ENCODE measurements at regions not wholly inside any gene's neighbourhood (a gene's known extent, or its start where the extent isn't known, plus 50 kb on each side); places are given as distances from the start of the nearest gene placed in this dataset.
"Not testable (repeated sequence)": the region's sequence is repeated elsewhere in the genome, so short reads cannot be mapped to it uniquely, and the experiment has no call there.

- no peak for DNase-seq (ENCODE audit: low read depth in 2 of 2)
These were observed 252.2 kb upstream of the PLPP4 start for GRCh38 chr10:120204877-120205276.

- DNase-seq (ENCODE audit: low read depth in 2 of 2): no peak
These were observed 251.5 kb upstream of the PLPP4 start for GRCh38 chr10:120205368-120206018.

DNA sequence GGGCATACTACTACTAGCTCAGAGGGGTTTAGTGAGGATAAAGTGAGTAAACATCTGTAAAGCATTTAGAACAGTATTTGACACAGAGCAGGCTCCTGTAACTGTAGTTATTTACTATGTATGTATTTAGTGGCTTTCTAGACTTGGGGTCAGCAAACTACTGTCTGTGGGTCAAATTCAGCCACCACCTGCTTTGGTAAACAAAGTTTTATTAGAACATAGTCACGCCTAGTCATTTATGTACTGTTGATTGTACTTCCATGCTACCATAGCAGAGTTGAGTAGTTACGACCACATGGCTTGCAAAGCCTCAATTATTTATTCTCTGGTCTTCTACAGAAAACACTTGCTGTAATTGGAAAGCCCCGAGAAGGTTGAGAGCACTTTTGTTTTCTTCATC, 248.5 kb upstream of the PLPP4 start:
- DNase-seq (ENCODE audit: low read depth in 2 of 2): no peak

DNA sequence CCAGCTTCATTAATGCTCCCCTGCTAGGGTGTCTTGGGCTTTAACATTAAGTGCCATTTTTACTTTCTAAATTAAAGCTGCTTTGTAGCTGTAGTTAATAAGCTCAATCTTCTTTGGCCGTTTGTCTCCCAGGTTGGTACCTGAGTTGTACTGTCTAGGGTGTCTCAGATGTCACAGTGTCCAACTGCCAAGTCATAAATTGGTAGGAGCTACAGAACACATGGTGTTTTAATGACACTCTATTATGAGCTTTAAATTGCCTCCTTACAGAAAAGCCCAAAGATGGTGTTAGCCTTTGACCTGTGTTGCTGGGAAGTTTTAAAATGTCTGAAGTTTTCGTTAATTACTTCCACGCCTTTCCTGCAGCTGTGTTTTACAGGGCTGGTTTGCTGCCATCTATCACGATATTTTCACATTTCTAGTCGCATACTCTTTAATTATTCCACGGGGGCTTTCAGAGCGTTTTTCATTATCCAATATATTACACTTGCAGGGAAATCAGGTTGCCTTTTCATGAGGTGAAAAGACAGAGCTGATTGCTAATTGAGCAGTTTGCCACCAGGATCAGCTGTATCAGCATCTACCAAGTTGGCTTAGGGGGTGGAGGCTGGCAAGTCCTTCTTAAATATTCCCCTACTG, 247.8 kb upstream of the PLPP4 start:
- no peak for DNase-seq (ENCODE audit: low read depth in 2 of 2)

DNA sequence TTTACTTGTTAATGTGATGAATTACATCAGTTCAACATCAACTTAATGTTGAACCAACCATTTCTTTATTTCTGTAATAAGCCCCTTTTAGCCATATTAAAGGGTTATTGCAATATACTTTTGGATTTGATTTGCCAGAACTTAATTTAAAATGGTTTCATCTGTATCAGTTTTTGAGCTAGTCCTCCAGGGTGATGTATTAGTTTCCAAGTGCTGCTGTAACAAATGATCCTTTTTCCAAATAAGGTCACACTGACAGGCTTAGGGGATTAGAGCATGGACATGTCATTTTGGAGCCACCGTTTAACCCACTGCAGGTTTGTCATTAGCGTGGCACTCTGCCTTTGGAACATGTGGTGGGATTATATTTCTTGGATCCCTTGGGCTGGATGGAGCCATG, 244.8 kb upstream of the PLPP4 start:
- DNase-seq (ENCODE audit: low read depth in 2 of 2): no peak

- not testable (repeated sequence) for DNase-seq (ENCODE audit: low read depth in 2 of 2)
These were observed 243.7 kb upstream of the PLPP4 start for GRCh38 chr10:120213283-120213682.

DNA sequence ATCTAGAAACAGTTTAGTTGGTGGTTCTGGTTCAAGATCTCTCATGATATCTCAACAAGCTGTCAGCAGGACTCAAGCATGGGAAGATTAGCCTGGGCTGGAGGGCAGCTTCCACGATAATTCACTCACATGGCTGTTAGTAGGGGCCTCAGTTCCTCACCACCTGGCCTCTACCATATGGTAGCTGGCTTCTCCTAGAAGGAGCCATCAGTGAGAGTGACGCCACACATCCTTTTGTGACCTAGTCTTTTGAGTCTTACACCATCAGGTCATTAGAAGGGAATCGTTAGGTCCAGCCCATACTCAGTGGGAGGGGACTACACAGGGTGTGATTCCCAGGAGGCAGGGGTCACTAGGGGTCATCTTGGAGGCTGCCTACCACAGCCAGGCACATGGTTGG, 239.3 kb upstream of the PLPP4 start:
- DNase-seq (ENCODE audit: low read depth in 2 of 2): no peak

DNA sequence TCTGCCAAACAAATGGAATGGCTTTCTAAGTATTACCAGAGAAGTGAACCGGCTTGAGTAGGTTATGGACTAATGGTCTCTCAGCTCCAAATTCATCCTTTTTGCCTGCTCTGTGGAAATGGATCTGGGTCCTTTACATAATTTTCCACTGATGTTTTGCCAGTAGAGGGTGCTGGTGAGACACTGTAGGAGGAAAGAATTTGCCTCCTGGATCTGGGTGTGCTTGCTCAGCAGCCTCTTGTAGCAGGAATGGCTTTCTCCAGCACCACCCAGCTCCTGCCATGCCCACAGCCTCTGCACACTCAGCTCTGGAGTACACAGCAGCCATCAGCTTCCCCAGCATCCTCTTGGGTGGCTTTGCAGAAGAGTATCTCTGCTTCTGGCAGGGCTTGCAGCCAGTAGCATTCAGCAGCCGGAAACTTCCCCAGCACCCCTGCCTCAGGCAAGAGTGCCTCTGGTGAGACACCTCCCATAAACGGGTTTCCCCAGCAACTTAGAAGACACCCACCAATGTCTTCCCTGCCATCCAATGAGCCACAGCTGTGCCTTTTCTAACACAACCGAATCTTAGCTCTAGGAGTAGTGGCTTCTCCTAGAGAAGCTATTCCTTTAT, 235.0 kb upstream of the PLPP4 start:
- no peak for DNase-seq (ENCODE audit: low read depth in 2 of 2)

DNA sequence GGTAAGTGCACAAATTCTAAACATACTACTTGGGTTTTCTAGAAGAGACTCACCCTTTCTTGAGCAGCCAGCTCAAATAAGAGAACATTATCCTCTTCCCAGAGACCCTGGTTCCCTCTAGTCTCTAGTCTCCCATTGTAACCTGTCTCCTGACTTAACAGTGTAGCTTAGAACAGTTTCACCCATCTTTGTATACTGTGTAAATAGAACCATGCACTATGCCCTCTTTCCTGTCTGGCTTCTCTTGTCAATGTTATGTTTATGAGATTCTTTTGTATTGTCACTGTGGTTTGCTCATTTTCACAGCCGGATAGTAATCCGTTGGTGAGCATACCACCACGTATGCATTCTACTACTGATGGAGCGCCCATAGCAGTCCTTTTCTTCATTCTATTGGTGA, 227.4 kb upstream of the PLPP4 start:
- no peak for DNase-seq (ENCODE audit: low read depth in 2 of 2)

- not testable (repeated sequence) for DNase-seq (ENCODE audit: low read depth in 2 of 2)
These were observed 217.3 kb upstream of the PLPP4 start for GRCh38 chr10:120239695-120240094.

DNA sequence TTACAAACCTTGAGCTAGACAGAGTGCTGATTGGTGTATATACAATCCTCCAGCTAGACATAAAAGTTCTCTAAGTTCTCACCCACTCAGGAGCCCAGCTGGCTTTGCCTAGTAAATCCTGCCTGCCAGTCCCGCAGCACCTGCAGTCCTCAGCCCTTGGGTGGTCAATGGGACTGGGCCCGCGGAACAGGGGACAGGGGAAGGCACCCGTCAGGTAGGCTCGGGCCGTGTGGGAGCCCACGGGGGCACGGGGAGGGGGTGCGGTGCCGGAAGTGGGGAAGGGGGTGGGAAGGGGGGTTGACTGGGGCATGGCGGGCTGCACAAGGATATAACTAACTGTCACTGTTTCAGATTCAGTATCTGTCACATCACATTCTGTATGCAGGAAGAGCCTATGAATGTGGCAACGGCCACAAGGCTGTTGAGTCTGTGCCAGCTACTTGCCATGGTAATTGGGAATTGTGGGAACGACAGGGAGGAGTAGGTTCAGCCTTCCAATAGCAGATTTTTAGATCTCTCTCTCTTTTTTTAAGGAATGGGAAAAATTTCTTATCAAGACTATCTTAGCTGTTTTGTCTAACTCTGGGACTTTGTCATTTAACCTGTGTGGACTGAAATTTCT, 205.1 kb upstream of the PLPP4 start:
- DNase-seq (ENCODE audit: low read depth in 2 of 2): no peak

DNA sequence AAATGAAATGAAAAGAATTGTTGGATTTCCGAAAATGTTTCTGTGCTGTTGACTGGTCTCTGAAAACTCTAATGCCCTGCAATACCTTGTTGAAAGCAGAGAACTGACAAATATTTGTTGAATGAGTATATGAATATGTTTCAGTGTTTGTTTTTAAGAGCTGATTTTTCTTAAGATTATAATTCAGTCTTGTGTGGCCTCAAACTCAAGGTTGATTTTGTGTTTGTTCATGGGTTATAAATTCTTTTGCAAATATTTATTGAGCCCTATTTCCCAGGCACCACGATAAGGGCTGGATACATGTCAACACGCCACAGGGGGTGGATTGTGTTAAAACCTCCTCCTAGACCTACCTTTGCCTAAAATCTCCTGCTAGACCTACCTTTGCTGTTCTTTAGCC, 203.9 kb upstream of the PLPP4 start:
- no peak for DNase-seq (ENCODE audit: low read depth in 2 of 2)

- no peak for DNase-seq (ENCODE audit: low read depth in 2 of 2)
These were observed 196.6 kb upstream of the PLPP4 start for GRCh38 chr10:120260456-120260855.

DNA sequence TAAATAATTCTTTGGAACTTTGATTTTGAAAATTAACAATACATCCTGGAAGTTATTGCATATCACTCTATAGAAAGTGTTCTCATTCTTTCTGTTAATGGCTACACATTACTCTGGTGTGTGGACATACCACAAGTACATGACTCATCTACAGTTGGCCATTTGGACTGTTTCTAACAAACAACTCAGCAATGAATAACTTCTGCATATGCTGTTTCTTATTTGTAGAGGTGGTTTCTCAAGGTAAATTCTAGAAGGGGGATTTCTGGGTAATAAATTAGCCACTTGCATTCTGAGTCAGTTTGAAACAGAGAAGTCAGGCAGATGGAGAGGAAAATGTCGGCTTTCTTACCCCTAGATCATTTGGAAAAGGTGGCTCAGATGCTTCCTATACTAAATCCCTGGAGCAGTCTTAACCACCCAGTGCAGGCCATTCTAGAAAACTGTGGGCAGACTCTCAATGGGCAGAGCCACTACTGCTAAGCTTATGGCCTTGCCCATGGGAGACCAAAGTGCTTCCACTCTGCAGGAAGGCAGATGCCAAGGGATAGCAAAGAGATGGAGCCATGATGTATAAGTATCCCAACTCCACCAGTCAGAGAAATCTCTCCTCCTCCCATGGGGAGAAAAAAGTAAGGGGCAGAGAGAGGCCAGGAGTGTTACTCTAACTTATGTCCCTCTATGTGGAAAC, 194.0 kb upstream of the PLPP4 start:
- DNase-seq (ENCODE audit: low read depth in 2 of 2): no peak

- no peak for DNase-seq (ENCODE audit: low read depth in 2 of 2)
These were observed 191.0 kb upstream of the PLPP4 start for GRCh38 chr10:120266022-120266421.

DNA sequence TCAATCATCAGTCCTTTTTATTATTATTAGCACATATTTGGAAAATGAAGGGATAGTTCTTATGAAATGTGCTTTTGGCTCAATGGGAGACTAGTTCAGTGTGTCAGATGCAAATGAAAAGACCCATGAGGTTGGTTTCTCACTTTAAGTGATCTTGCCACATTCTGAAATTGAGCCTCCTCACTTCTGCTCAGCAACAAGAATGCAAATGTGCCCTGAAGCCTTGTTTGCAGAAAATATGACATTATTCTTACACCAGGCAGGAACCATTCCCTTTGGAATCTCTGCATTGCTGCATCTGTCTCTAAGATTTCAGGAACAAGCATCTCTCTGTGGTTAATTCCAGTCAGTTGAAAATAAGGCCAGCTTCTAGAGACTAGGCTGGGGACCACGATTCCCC, 186.1 kb upstream of the PLPP4 start:
- no peak for DNase-seq (ENCODE audit: low read depth in 2 of 2)

DNA sequence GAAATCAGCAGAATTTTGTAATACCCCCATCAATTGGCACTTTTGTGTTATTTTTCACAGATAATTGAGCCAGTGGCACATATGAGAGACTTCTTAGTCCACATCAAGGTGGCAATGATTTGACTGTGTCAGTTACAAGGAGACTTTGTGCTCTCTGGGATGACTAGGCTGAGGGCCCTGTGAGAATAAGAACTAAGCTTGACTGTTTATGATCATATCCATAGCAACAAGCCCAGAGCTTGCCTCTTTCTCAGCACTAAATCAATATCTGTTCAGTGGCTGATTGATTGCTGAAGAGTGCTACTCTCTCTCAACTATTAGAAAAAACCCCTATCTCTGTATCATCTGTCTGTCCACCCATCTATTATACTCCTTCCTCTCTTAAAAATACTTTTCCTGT, 185.3 kb upstream of the PLPP4 start:
- no peak for DNase-seq (ENCODE audit: low read depth in 2 of 2)

- DNase-seq (ENCODE audit: low read depth in 2 of 2): no peak
These were observed 184.7 kb upstream of the PLPP4 start for GRCh38 chr10:120272350-120272749.

GRCh38 chr10:120278069-120278468, 179.0 kb upstream of the PLPP4 start:
- no peak for DNase-seq (ENCODE audit: low read depth in 2 of 2)

GRCh38 chr10:120279196-120279595, 177.8 kb upstream of the PLPP4 start:
- DNase-seq (ENCODE audit: low read depth in 2 of 2): no peak

GRCh38 chr10:120282421-120282820, 174.6 kb upstream of the PLPP4 start:
- DNase-seq (ENCODE audit: low read depth in 2 of 2): no peak

GRCh38 chr10:120282846-120283492, 174.1 kb upstream of the PLPP4 start:
- no peak for DNase-seq (ENCODE audit: low read depth in 2 of 2)
